Fibroblast of pulmonary artery (primary cell): ENCODE measurements at regions not wholly inside any gene's neighbourhood (a gene's known extent, or its start where the extent isn't known, plus 50 kb on each side); places are given as distances from the start of the nearest gene placed in this dataset.

Source experiments
- DNase-seq: peaks from one replicate; pipeline ENCODE4 v3.0.0-alpha.2; 2010; ENCODE audit warnings: low read depth
- H3K4me3 ChIP-seq: replicated peaks from 2 replicates; pipeline ENCODE4 v1.5.1; 2011; ENCODE audit warnings: low read depth, mild to moderate bottlenecking, control low read depth, low read length, moderate library complexity
- TF ChIP-seq, protein P1 (sequence below): IDR thresholded peaks from 2 replicates; pipeline ENCODE4 v1.5.1; 2011; ENCODE audit warnings: mild to moderate bottlenecking, control low read depth, low read length, inconsistent platforms; ENCODE audit errors: missing control alignments

DNA sequence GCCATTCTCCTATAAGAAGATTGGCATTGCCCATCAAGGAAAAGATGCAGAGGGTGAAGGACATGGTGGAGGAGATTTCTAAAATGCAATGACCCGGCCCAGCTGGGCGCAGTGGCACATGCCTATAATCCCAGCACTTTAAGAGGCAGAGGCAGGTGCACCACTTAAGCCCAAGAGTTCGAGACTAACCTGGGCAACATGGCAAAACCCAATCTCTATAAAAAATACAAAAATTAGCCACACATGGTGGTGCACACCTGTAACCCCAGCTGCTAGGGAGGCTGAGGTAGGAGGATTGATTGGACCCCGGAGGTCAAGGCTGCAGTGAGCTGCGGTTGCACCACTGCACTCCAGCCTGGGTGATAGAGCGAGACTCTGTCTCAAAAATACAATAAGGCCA is 331.8 kb downstream of the FOXO1 start:
- TF ChIP-seq, protein P1, sequence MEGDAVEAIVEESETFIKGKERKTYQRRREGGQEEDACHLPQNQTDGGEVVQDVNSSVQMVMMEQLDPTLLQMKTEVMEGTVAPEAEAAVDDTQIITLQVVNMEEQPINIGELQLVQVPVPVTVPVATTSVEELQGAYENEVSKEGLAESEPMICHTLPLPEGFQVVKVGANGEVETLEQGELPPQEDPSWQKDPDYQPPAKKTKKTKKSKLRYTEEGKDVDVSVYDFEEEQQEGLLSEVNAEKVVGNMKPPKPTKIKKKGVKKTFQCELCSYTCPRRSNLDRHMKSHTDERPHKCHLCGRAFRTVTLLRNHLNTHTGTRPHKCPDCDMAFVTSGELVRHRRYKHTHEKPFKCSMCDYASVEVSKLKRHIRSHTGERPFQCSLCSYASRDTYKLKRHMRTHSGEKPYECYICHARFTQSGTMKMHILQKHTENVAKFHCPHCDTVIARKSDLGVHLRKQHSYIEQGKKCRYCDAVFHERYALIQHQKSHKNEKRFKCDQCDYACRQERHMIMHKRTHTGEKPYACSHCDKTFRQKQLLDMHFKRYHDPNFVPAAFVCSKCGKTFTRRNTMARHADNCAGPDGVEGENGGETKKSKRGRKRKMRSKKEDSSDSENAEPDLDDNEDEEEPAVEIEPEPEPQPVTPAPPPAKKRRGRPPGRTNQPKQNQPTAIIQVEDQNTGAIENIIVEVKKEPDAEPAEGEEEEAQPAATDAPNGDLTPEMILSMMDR = no peak
- no peak for DNase-seq
- H3K4me3 ChIP-seq = no peak overlapping the region

DNA sequence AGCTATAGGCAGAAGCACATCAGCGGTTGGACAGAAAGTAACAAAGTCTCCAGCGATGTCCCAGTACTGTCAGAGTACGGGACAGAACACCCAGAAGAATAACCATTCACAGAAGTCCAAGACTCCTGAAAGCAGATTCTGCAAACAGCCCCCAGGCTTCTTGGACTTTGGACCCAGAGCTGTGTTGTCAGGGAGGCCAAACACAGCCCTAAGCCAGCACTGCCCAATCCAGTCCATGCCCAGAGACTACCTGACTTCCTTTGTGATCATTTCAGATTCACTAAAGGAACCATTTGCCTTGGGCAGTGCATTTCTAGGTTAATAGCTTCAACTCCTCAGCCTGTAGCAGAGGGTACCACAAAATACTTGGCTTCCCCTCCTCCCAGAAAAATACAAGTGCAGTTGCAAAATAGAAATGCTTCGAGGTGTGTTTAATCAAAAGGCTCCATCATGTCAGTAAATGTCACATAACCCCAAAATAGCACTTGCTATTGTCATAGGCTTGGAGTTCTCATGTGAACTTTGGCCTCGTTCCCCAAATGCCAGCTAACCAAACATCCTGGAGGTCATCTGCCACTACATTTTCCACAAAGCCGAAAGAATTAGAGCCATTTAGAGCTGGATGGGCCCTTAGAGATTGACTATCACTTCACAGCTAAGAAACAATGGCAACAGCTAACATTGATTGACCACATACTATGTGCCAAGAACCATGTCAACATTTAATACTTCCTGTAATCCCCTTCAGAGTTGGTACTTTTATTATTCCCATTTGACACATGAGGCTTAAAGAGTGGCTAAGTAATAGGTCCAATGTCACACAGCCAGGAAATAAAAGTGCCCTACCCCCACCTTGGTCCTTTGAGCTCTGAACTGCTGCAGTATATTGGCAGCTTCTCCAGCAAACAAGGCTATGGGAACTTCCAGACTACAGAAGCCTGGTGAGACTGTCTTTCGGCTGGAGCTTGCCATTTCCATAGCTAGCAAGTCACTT is 329.9 kb downstream of the FOXO1 start:
- H3K4me3 ChIP-seq = no peak overlapping the region
- no peak for DNase-seq
- TF ChIP-seq, protein P1 = no peak

DNA sequence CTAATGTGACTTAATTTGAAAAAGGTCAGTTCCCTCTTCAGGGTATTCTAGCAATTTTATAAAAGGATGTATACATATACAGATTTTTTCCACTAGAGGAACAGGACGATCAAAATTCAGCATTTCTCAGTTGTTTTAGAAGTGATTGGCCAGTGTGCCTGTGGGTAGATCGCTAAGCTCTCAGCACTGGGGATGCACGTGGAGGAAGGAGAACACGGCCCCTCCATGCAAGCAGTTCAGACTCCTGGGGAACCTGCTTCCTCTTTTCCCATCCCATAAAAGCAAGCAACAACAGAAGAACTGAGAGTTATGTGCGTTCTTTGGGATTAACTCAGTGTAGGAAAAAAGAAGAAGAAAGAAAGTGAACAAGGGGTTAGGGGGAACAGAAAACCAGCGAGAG is 328.8 kb downstream of the FOXO1 start:
- H3K4me3 ChIP-seq = no peak overlapping the region
- DNase-seq = no peak
- TF ChIP-seq, protein P1 = no peak

DNA sequence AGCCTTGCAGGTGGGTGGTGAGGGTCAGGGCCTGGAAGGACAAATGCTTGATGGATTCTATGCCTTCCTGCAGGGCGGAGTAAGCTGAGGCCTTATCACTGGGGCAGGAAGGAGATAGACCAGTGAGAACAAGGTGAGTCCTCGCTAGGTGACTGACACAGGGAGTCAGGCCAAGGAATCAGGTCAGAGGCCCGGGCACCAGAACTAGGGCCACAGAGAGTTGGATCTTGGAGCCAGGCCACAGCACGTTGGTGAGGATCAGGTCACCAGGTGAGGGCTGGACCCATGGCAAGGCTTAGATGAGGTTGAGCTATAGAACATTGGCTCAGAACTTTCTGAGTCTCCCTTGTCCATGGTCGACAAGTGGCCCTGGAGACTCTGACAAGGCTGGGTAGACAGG is 328.2 kb downstream of the FOXO1 start:
- no peak for DNase-seq
- no peak overlapping the region for H3K4me3 ChIP-seq
- TF ChIP-seq, protein P1 = no peak

DNA sequence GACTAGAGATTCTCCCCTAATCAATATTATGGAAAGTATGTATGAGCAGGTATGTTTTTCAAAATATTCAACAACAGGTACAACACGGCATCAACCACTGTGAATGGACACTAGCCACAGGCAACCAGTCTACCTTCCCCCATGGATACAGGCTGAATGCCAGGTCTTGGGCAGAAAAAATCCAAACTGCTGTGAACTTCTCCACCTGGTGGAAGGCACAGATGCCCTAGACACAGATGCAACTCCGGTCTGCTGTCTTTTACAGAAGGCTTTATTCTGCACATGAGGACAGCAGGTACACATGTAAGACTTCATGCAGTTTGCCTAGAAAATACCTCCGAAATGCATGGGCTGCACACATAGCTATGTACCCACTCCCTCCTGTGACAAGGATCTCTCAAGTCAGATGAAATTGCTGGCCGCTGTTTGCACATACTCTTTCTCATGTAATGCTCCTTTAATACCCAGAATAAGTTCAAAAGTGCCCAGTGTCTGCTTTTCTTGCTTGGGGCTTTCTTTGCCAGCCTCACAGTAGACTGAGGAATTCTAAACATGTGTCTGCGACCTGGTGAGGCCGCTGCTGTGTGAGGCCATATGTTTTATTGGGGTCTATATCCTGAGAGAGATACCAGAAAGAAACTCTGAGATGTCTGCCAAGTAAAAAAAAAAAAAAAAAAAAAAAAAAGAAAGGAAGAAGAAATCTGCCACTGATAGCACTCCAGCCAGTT is 325.9 kb downstream of the FOXO1 start:
- H3K4me3 ChIP-seq = no peak overlapping the region
- DNase-seq = peak; percentile 47
- TF ChIP-seq, protein P1 = peak; percentile 11

DNA sequence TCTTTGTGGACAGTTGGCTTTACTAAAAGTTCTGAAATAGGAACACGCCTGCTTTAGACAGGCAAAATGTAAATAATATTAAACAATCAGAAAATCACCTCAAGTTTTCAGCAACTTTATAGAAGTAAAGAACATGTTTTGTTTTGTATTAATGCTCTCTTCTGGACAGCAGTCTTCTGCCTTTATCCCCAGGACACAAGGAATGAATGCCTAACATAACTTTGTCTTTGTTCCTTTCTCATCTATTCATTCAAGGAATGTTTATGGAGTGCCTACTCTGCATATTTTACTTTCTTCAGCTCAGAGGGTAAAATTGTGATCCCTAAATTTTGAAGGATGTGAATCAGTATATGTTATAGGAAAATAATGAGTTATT is 325.4 kb downstream of the FOXO1 start:
- no peak overlapping the region for H3K4me3 ChIP-seq
- peak; percentile 49 for DNase-seq
- TF ChIP-seq, protein P1 = no peak
